Stimulated activated CD4-positive, alpha-beta T cell treated with anti-CD3 and anti-CD28 coated beads, Interleukin-4, amount 100 ng/mL, for 24 hours (primary cell): ENCODE measurements at regions not wholly inside any gene's neighbourhood (a gene's known extent, or its start where the extent isn't known, plus 50 kb on each side); places are given as distances from the start of the nearest gene placed in this dataset.

Experiments used
- DNase-seq: peaks from one replicate; pipeline ENCODE4 v3.0.0-alpha.2; 2020

- no peak for DNase-seq
Observed at GRCh38 chr5:175103746-175104145, 340.2 kb downstream of the DRD1 start.

GRCh38 chr5:175102717-175103116 is 341.3 kb downstream of the DRD1 start:
- no peak for DNase-seq

DNA sequence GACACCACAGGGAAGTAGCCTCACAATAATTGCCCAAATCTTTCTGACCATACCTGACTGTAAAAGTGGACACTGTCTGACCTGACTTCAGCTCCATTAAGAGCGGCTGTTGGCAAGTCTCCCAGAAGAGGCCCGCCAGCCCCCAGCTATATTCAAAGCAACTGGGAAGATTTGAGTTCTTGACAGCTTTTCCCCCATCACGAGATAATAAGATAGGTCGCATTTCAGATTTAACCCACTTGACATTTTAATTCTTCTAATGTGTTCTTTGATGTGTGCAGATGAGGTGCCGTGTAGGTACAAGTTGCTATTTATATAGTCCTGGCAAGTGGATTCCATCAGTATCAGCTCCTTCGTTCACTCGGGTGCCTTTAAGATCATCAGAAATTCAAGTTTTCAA is 345.7 kb downstream of the DRD1 start:
- no peak for DNase-seq

GRCh38 chr5:175096469-175097165 is 347.4 kb downstream of the DRD1 start:
- DNase-seq, result no peak

- DNase-seq, result no peak
Observed at GRCh38 chr5:175094461-175094860, 349.5 kb downstream of the DRD1 start.

DNA sequence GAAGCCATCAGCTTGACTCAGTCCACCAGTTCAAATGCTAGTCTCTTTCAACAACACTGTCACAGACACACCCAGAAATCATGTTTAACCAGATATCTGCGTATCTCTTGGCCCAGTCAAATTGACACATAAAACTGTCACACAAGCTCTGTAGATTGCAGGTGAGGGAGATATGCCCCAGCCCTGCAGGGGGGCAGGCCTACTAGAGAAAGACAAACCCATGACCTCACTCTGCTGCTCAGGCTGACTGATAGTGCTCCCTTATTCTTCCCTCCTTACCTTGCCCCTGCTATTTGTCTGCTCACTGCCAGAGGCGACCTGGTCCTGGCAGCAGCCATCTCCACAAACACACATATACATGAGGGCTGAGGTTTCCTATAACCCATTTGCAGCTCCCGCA is 351.3 kb downstream of the DRD1 start:
- DNase-seq, result no peak

DNA sequence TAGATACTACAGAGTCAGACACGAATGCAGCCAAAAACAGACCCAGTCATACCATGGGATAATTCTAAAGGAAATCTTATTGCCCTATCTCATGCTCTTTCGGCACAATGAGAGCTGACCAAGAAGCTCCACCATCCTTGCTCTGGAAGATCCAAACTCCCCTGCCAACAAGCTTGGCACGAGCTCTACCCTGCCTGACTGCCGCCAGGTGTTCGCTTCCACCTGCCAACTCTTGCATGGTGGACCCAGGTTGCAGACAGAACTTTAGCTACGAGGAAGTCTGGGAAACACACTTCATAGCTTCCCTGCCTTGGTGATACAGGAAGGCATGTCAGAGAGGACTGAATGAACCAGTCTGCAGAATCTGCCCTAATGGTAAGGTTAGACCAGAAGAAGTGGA is 355.0 kb downstream of the DRD1 start:
- no peak for DNase-seq

DNA sequence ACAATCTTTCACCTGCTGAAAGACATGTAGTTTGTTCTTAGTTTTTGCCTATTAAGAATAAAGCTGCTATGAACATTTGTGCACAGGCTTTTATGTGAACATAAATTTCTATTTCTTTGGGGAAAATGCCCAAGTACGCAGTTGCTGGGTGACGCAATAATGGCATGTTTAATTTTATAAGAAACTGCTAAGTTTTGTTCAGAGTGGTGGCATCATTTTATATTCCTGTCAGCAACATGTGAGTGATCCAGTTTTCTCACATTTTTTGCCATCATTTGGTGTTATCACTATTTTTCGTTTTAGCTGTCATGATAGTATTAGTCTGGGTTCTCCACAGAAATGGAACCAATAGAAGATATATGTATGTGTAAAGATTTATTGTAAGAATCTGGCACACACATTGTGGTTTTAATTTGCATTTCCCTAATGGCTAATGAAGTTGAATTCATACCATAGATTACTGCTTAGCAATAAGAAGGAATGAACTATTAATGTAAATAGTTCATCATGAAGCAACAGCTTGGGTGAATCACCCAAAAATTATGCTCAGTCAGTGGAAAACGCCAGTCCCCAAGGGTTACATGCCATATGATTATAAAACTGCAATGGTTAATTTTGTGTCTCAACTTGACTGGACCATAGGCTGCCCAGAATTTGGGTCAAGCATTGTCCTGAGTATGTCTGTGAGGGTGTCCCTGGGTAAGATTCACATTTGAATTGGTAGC is 358.6 kb downstream of the MSX2 start:
- DNase-seq, result no peak

DNA sequence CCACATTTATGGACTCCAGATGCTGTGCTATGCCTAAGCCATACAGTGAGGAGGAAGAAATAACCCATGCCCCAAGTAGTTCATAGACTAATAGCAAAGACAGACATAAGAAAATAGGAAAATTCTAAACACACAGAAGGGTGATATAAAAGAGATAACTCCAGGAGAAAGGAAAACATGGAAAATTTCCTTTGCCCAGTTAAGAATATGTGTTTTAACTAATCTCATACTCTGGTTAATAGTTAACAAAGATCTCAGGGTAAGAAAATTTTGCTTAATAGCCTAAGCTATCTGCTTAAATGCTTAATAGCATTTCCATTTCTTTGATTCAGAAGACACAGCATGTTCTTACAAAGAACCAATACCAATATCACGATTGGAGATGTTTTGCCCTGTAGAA is 358.0 kb downstream of the MSX2 start:
- DNase-seq, result no peak

- DNase-seq, result no peak
Observed at GRCh38 chr5:175079707-175080106, 355.3 kb downstream of the MSX2 start.

DNA sequence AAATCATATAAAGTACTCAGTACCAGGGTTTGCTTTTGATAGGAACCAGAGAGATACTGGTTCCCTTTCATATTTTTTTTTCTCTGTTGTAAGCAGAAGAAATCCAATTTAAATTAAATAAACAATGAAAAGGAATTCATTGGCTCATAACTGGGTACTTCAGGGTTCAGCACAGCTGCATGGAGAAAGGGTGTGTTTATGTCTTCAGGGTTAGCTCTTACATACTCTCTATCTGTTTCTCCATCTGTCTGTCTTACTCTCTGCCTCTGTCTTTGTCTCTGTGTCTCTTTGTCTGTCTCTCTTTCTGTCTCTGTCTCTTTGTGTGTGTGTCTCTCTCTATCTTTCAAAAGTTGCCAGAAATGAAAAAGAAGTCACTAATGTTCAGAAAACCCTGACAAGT is 345.9 kb downstream of the MSX2 start:
- no peak for DNase-seq

DNA sequence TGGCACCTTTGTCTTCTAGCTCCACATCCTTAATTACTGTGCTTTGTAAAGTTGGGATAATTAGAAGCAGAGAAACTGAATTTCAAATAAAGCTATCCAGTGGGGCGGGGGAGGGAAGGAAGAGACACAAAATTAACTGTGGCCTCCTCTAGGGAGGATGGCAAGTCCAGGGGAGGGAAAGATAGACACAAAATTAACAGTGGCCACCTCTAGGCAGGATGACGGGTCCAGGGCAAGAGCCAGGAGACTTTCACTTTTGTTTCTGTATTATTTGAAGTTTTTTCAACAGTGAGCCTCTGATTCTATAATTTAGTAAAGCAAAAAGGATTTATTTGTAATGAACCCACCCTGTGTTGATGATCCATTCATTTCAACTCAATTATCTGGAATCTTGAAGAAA is 335.9 kb downstream of the MSX2 start:
- no peak for DNase-seq

DNA sequence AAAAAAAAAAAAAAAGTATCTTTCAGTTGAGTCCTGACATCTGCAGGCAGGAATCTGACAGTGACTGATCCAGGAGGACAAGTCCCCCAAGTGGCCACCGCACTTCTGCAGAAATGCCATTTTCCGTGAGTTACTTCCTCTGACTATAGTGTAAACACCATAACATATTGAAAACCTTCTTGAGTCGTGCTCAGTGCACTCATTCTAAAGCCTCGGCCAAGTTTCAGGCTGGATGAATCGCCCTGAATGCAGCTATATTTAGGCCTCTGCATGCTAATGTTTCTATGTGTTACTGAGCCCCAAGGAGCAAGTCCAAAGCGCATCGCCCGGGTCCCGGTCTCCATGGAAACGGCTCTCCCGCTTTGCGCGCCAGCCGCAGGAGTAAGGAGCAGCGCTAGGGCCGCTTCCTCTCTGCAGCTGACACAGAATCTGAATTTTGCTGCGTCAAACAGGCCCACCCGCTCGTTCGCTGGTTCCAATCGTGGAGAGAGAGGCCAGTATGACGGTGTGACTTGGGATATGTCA is 335.4 kb downstream of the MSX2 start:
- DNase-seq, result peak; percentile 7

DNA sequence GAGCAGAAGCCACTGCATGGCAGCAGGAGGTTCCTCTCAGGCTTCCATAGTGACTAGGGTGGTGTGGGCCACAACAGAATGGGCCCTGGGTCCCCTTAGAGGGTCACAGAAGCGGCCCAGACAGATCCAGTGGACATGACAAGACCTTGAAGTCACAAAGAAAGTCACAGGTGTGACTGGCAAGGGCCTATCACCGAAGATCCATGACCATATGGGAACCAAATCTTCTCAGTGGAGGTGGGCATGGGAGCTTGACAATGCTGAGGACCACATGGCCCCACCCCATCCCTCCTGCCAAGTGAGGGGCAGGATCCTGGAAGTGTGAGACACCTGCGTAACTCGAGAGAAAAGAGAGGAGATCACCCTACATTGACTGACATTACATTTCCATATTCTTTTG is 332.4 kb downstream of the MSX2 start:
- no peak for DNase-seq

DNA sequence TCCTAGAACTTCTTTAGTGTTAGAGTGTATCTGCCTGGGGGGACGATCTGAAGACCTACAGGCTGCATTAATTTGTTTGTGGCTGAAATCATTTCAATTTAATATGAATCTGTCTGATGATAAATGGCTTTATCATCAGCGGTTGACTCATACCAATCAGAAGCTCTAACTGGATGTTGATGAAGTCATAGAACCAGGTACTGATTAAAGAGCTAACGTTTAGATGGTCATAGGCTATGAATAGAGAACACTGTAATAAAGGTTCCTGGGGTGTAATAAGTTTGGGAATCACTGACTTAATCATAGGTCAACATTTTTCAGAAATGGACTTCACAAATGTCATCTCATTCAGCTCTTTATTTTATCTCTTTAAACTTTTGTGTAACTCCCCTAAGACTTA is 329.9 kb downstream of the MSX2 start:
- no peak for DNase-seq

- DNase-seq, result no peak
Observed at GRCh38 chr5:175052351-175052750, 328.0 kb downstream of the MSX2 start.

DNA sequence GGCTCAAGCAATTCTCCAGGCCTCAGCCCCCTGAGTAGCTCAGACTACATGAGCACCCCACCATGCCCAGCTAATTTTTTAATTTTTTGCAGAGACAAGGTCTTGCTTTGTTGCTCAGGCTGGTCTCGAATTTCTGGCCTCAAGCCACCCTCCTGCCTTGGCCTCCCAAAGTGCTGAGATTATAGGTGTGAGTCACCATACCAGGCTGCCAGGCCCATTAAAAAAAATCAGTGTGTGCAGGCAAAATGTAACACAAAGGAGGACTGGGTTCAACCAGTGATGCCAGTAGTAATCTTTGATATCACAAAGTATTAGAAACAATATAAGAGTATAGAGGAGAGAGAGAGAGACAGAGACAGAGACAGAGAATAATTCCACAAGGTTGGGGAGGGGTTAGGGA is 322.7 kb downstream of the MSX2 start:
- no peak for DNase-seq

- DNase-seq, result no peak
Observed at GRCh38 chr5:175045820-175046219, 321.4 kb downstream of the MSX2 start.

GRCh38 chr5:175037820-175038219 is 313.4 kb downstream of the MSX2 start:
- no peak for DNase-seq

- DNase-seq, result no peak
Observed at GRCh38 chr5:175035882-175036533, 311.6 kb downstream of the MSX2 start.

- DNase-seq, result no peak
Observed at GRCh38 chr5:175034924-175035323, 310.5 kb downstream of the MSX2 start.

DNA sequence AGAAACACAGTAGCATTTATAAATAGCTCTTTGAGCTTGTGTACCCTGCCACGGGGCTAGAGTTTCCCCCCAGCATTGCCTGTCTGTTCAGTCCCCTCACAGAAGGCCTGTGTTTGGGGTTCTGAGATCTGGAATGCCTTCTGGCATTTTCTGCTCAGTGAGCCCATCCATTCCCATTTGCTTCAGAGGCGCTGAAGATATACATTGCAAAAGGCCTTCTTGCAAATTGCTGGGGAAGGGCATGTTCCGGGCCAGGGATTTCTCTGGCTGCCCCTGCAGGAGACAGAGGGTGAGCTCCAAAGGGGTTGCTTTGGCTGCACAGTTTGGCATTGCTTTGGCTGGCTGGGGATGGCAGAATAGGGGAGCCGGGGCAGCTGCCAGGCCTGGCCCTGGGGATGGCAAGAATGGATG is 308.4 kb downstream of the MSX2 start:
- DNase-seq, result no peak

DNA sequence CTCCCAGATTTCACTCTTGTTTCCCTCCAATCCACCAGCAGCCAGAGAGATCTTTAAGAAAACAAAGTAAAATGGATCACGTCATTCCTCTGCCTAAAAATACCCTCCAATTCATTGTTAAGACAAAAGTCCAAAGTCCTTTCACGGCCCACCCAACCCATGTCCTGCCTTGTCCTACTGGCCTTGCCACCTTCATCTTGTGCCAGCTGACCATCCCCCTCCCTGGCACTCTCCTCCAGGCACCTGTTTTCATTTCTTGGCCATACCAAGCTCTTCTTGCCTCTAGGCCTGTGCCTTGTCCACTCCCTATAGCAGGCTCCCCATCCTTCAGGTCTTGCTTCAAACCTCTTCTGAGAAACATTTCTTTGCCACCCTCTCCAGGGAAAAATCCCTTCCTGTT is 307.6 kb downstream of the MSX2 start:
- no peak for DNase-seq

DNA sequence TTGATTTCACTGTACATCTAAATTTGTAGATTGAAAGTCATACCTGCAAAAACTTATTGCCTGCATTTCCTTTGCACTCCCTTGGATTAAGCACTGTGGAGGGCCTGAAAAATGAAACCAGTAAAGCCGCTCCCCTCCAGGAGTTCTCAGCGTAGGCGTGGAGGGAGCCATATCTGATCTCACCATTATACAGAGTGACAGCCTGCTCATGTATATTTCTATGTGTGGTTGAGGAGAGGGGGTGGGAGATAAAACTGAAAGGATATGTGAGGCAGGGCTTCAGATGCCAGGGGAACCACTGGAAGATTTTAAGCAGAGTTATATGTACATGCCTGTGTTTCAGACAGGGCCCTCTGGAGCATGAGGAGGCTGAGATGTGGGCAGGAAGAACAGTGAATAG is 303.0 kb downstream of the MSX2 start:
- DNase-seq, result no peak
